PC-3 (cell line): ENCODE measurements at regions not wholly inside any gene's neighbourhood (a gene's known extent, or its start where the extent isn't known, plus 50 kb on each side); places are given as distances from the start of the nearest gene placed in this dataset.

Experiments
- EZH2phosphoT487 ChIP-seq: fragments of 300-600 bp; sonication (generic); IDR thresholded peaks from 2 replicates; pipeline ENCODE4 v1.6.1; 2018; ENCODE audit warnings: mild to moderate bottlenecking, antibody characterized with exemption, low read length, borderline replicate concordance
- TF ChIP-seq, protein P1 (sequence below): fragments of 300-600 bp; sonication (generic); conservative IDR thresholded peaks from 2 replicates; pipeline ENCODE4 v1.5.1; 2017; ENCODE audit warnings: antibody characterized with exemption, low read depth, mild to moderate bottlenecking, low read length

DNA sequence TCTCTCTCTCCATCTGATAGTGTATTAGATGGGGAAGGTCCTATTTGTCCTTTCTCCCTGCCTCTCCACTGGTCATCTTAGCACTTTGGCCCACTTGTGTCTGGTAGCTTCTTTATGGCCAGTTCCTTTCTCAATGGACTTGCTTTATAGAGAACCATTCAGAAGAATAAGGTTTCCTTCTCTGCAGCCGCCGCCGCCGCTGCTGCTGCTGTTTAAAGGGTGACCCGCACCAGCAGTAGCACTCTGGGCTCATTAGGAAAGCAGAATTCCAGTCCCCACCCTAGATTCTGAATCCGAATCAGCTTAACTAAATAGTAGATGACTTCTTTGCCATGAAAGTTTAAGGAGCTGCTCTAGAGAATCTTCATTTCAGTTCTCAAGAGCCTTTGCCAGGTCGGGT, 490.2 kb downstream of the FOXO1 start:
- TF ChIP-seq, protein P1, sequence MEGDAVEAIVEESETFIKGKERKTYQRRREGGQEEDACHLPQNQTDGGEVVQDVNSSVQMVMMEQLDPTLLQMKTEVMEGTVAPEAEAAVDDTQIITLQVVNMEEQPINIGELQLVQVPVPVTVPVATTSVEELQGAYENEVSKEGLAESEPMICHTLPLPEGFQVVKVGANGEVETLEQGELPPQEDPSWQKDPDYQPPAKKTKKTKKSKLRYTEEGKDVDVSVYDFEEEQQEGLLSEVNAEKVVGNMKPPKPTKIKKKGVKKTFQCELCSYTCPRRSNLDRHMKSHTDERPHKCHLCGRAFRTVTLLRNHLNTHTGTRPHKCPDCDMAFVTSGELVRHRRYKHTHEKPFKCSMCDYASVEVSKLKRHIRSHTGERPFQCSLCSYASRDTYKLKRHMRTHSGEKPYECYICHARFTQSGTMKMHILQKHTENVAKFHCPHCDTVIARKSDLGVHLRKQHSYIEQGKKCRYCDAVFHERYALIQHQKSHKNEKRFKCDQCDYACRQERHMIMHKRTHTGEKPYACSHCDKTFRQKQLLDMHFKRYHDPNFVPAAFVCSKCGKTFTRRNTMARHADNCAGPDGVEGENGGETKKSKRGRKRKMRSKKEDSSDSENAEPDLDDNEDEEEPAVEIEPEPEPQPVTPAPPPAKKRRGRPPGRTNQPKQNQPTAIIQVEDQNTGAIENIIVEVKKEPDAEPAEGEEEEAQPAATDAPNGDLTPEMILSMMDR = no peak
- no peak for TF ChIP-seq EZH2phosphoT487
